NCI-H2081 (cell line): ENCODE measurements at regions not wholly inside any gene's neighbourhood (a gene's known extent, or its start where the extent isn't known, plus 50 kb on each side); places are given as distances from the start of the nearest gene placed in this dataset.

ENCODE experiments used
- DNase-seq, 2 experiments: peaks; one replicate each; lab custom pipeline; 2025; lab: John Stamatoyannopoulos, UW

- no peak for DNase-seq
Observed at GRCh38 chr11:18878211-18878610, 61.0 kb downstream of the MRGPRX1 start.

GRCh38 chr11:18865951-18866350 is 73.3 kb downstream of the MRGPRX1 start:
- DNase-seq = no peak

- DNase-seq = no peak
Observed at GRCh38 chr11:18865261-18865660, 73.7 kb upstream of the PTPN5 start.

- peak; percentile 5 to 54 for DNase-seq
Observed at GRCh38 chr11:18853086-18853720, 61.6 kb upstream of the PTPN5 start.

- DNase-seq = no peak
Observed at GRCh38 chr11:18849406-18849805, 57.8 kb upstream of the PTPN5 start.

GRCh38 chr11:18844753-18845367 is 53.3 kb upstream of the PTPN5 start:
- DNase-seq = peak; percentile 10 to 28
